Upper lobe of left lung (tissue), 6 donors: ENCODE measurements at regions not wholly inside any gene's neighbourhood (a gene's known extent, or its start where the extent isn't known, plus 50 kb on each side); places are given as distances from the start of the nearest gene placed in this dataset.

Experiments
- ATAC-seq, 2 donors: fragments of 200-7000 bp; cut with Tn5 transposase; one replicate each; pipeline ENCODE4 v1.9.1; 2022; ENCODE audit warnings: mild to moderate bottlenecking in 2 of 2, moderate library complexity in 2 of 2; ENCODE audit not compliant: low FRiP score in 2 of 2
- DNase-seq, 2 donors: peaks; one replicate each; pipeline ENCODE4 v3.0.0-alpha.2; 2019 to 2020
- H3K27ac ChIP-seq, 4 donors: fragments of 200-600 bp; sonication (generic); one replicate each; pipeline ENCODE4 v1.5.1; 2016 to 2019
- H3K27me3 ChIP-seq, 4 donors: fragments of 200-600 bp; sonication (generic); one replicate each; pipeline ENCODE4 v1.5.1; 2017 to 2019
- H3K36me3 ChIP-seq, 4 donors: fragments of 200-600 bp; sonication (generic); one replicate each; pipeline ENCODE4 v1.5.1; 2016 to 2019
- H3K4me1 ChIP-seq, 4 donors: fragments of 200-600 bp; sonication (generic); one replicate each; pipeline ENCODE4 v1.5.1; 2018 to 2019
- H3K4me3 ChIP-seq, 4 donors: fragments of 200-600 bp; sonication (generic); one replicate each; pipeline ENCODE4 v1.5.1; 2017 to 2019; ENCODE audit warnings: mild to moderate bottlenecking in 2 of 4, moderate library complexity in 1 of 4
- H3K9me3 ChIP-seq, 4 donors: fragments of 200-600 bp; sonication (generic); one replicate each; pipeline ENCODE4 v1.5.1; 2018 to 2019
- EP300 ChIP-seq, 4 donors: sonication (generic); formaldehyde crosslinking; IDR thresholded peaks; one replicate each; pipeline ENCODE4 v1.5.1; 2017; ENCODE audit warnings: antibody characterized with exemption in 4 of 4, control low read depth in 2 of 4
- POLR2A ChIP-seq, 4 donors: fragments of 450-650 bp; IDR thresholded peaks; one replicate each; pipeline ENCODE4 v1.5.1; 2016 to 2017; ENCODE audit warnings: antibody characterized with exemption in 4 of 4, mild to moderate bottlenecking in 2 of 4
- POLR2AphosphoS5 ChIP-seq, 2 donors: sonication (generic); formaldehyde crosslinking; IDR thresholded peaks; one replicate each; pipeline ENCODE4 v1.5.1; 2017; ENCODE audit warnings: antibody characterized with exemption in 2 of 2
- WGBS, 2 donors: methylation state at CpG; one replicate each; pipeline ENCODE4 v1.1.5; 2017 to 2018; 5-methylcytosine and 5-hydroxymethylcytosine counted together
- TF ChIP-seq, protein P1 (sequence below), 6 experiments: fragments of 450-650 bp in 4 of 6; fragments of 200-600 bp in 2 of 6; sonication (generic) in 2 of 6; IDR thresholded peaks; one replicate each; pipeline ENCODE4 v1.5.1; 2016 to 2019; ENCODE audit warnings: antibody characterized with exemption in 6 of 6
- donor health status: DM: no; HTN: no; CAD: no; lungs with moderate emphysema.
- donor health status: DM: no; HTN: yes; CAD: no; lungs with severe emphysema.

DNA sequence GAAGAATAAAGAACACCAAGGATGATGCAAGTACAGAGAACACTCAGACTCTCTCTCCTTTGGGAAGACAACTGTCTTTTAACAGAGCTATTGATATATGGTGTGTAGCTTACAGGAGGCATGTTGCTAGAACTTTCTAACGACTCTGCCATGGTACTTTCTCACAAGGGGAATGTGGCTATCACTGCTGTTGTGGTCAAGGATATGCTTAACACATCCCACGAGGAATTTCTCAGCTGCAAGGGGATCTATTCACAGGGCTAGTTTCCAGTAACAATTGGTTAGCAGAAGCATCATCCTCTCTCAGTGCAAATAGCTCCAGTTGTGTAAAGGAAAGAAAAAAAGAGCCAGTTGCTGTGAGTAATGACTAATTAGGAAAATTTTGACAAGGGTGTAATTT is 826.0 kb downstream of the SORCS1 start:
- WGBS, 2 donors: 24 to 36% methylated on average over 2 of the region's 2 CpGs
- no peak for ATAC-seq

GRCh38 chr10:106336874-106337273 is 827.6 kb downstream of the SORCS1 start:
- WGBS, 2 donors: 85 to 93% methylated on average over 5 of the region's 5 CpGs
- Histone ChIP-seq H3K4me3 (no peak overlapping the region), H3K4me1 (no peaks in the 10 kb centered on the region), H3K36me3 (no peaks in the 10 kb centered on the region), H3K27me3 (no peaks in the 10 kb centered on the region), H3K9me3 (no peaks in the 10 kb centered on the region), H3K27ac (no peak overlapping the region)
- TF ChIP-seq EP300 (IDR thresholded peaks at IDR 0.05): no peak
- no peak for TF ChIP-seq POLR2A (IDR thresholded peaks at IDR 0.05)
- TF ChIP-seq POLR2AphosphoS5 (IDR thresholded peaks at IDR 0.05): no peak
- TF ChIP-seq, protein P1, sequence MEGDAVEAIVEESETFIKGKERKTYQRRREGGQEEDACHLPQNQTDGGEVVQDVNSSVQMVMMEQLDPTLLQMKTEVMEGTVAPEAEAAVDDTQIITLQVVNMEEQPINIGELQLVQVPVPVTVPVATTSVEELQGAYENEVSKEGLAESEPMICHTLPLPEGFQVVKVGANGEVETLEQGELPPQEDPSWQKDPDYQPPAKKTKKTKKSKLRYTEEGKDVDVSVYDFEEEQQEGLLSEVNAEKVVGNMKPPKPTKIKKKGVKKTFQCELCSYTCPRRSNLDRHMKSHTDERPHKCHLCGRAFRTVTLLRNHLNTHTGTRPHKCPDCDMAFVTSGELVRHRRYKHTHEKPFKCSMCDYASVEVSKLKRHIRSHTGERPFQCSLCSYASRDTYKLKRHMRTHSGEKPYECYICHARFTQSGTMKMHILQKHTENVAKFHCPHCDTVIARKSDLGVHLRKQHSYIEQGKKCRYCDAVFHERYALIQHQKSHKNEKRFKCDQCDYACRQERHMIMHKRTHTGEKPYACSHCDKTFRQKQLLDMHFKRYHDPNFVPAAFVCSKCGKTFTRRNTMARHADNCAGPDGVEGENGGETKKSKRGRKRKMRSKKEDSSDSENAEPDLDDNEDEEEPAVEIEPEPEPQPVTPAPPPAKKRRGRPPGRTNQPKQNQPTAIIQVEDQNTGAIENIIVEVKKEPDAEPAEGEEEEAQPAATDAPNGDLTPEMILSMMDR (IDR thresholded peaks at IDR 0.05): no peak
- ATAC-seq (no peak), DNase-seq (no peak)

More for the DNA sequence above, 826.0 kb downstream of the SORCS1 start:
- H3K27me3 ChIP-seq: no peaks in the 10 kb centered on the region
- no peak for DNase-seq
- no peaks in the 10 kb centered on the region for H3K4me1 ChIP-seq
- H3K9me3 ChIP-seq: no peaks in the 10 kb centered on the region
- no peak overlapping the region for H3K4me3 ChIP-seq
- no peak for TF ChIP-seq POLR2AphosphoS5 (IDR thresholded peaks at IDR 0.05)
- TF ChIP-seq EP300 (IDR thresholded peaks at IDR 0.05): no peak
- no peak for TF ChIP-seq POLR2A (IDR thresholded peaks at IDR 0.05)
- TF ChIP-seq, protein P1 (IDR thresholded peaks at IDR 0.05): no peak
- H3K36me3 ChIP-seq: no peaks in the 10 kb centered on the region
- H3K27ac ChIP-seq: no peak overlapping the region

DNA sequence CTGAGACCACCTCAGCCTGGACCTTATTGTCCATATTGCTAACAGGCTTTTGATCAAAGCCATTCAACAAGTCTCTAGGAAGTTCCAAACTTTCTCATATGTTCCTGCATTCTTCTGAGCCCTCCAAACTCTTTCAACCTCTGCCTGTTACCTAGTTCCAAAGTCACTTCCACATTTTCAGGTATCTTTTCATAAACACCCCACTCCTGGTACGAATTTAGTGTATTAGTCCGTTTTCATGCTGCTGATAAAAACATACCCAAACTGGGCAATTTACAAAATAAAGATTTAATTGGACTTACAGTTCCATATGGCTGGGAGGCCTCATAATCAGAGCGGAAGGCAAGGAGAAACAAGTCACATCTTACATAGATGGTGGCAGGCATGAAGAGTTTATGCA is 836.8 kb downstream of the SORCS1 start:
- TF ChIP-seq EP300 (IDR thresholded peaks at IDR 0.05): no peak
- TF ChIP-seq POLR2A (IDR thresholded peaks at IDR 0.05): no peak
- no peak for TF ChIP-seq POLR2AphosphoS5 (IDR thresholded peaks at IDR 0.05)
- TF ChIP-seq, protein P1 (IDR thresholded peaks at IDR 0.05): no peak
- Histone ChIP-seq H3K27ac (no peak overlapping the region), H3K36me3 (no peaks in the 10 kb centered on the region), H3K4me1 (no peaks in the 10 kb centered on the region), H3K27me3 (no peaks in the 10 kb centered on the region), H3K4me3 (no peak overlapping the region), H3K9me3 (peaks cover 0 to 37% (median 17%) of the 10 kb centered on the region in 4 donors)
- no peak for ATAC-seq
- no peak for DNase-seq
- 75 to 78% methylated on average over 3 of the region's 3 CpGs for WGBS, 2 donors

GRCh38 chr10:106320876-106321275 is 843.6 kb downstream of the SORCS1 start:
- Histone ChIP-seq H3K4me3 (no peak overlapping the region), H3K9me3 (peaks cover 0 to 5% (median 0%) of the 10 kb centered on the region in 4 donors), H3K27ac (no peak overlapping the region), H3K4me1 (no peaks in the 10 kb centered on the region), H3K36me3 (no peaks in the 10 kb centered on the region), H3K27me3 (no peaks in the 10 kb centered on the region)
- TF ChIP-seq, protein P1 (IDR thresholded peaks at IDR 0.05): no peak
- no peak for TF ChIP-seq POLR2A (IDR thresholded peaks at IDR 0.05)
- TF ChIP-seq POLR2AphosphoS5 (IDR thresholded peaks at IDR 0.05): no peak
- TF ChIP-seq EP300 (IDR thresholded peaks at IDR 0.05): no peak
- peak in 1 of 2 donors; percentile 25 for DNase-seq
- ATAC-seq: peak in 1 of 2 donors; percentile 19
- 77 to 80% methylated on average over 2 to 3 of the region's 3 CpGs for WGBS, 2 donors

DNA sequence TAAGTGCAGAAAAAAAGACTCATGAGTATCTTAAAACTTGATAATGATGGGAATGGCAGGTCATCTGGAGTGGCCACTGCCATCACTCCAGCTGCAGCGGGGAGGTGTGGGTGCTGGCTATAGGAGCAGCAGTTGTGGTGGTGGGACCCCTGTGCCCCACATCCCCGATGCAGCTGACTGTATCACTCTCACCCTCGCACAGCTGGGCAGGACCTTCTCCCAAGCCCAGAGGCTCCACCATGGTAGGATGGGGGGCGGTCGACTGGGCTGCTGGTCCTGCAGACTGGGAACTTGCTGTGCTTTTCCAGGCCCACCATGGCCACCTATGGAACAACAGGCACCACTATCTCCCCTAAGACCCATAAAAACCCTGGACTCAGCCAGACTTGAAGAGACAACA is 844.4 kb downstream of the SORCS1 start:
- no peak overlapping the region for H3K4me3 ChIP-seq
- H3K4me1 ChIP-seq: no peaks in the 10 kb centered on the region
- WGBS, 2 donors: 88% methylated on average over 5 of the region's 5 CpGs
- H3K27me3 ChIP-seq: no peaks in the 10 kb centered on the region
- no peak for TF ChIP-seq POLR2A (IDR thresholded peaks at IDR 0.05)
- TF ChIP-seq POLR2AphosphoS5 (IDR thresholded peaks at IDR 0.05): no peak
- no peak for TF ChIP-seq EP300 (IDR thresholded peaks at IDR 0.05)
- TF ChIP-seq, protein P1 (IDR thresholded peaks at IDR 0.05): no peak
- H3K9me3 ChIP-seq: no peaks in the 10 kb centered on the region
- peak in 1 of 2 donors; percentile 26 for DNase-seq
- ATAC-seq: peak in 1 of 2 donors; percentile 40
- H3K27ac ChIP-seq: no peak overlapping the region
- H3K36me3 ChIP-seq: no peaks in the 10 kb centered on the region
